Fibroblast of lung (primary cell): ENCODE measurements at regions not wholly inside any gene's neighbourhood (a gene's known extent, or its start where the extent isn't known, plus 50 kb on each side); places are given as distances from the start of the nearest gene placed in this dataset.

ENCODE experiments used
- DNase-seq, 2 donors: peaks; one replicate each; pipeline versions ENCODE4 v3.0.0 to v3.0.0-alpha.2; 2010; ENCODE audit warnings: low read depth in 2 of 2
- H2AFZ ChIP-seq: 2 replicates; pipeline ENCODE4 v1.5.1; 2012; ENCODE audit warnings: low read length, control low read depth, inconsistent platforms
- H3K27ac ChIP-seq: 2 replicates; pipeline ENCODE4 v1.5.1; 2011; ENCODE audit warnings: low read length, control low read depth; ENCODE audit not compliant: insufficient read depth
- H3K27me3 ChIP-seq: 2 replicates; pipeline ENCODE4 v1.5.1; 2011; ENCODE audit warnings: mild to moderate bottlenecking, low read length; ENCODE audit not compliant: control insufficient read depth, insufficient read depth
- H3K36me3 ChIP-seq: 2 replicates; pipeline ENCODE4 v1.5.1; 2011; ENCODE audit warnings: low read length; ENCODE audit not compliant: control insufficient read depth, insufficient read depth
- H3K4me1 ChIP-seq: 2 replicates; pipeline ENCODE4 v1.5.1; 2011; ENCODE audit warnings: low read length; ENCODE audit not compliant: control insufficient read depth, insufficient read depth; ENCODE audit errors: extremely low read depth
- H3K4me2 ChIP-seq: 2 replicates; pipeline ENCODE4 v1.5.1; 2011; ENCODE audit warnings: low read length, control low read depth; ENCODE audit not compliant: insufficient read depth; ENCODE audit errors: extremely low read depth
- H3K4me3 ChIP-seq, 4 experiments: fragments of 200-600 bp in 1 of 4; sonication (generic) in 1 of 4; replicated peaks in 1 of 4; 2 replicates each; pipeline ENCODE4 v1.5.1; 2011 to 2016; ENCODE audit warnings: low read length in 4 of 4, low read depth in 3 of 4, mild to moderate bottlenecking in 3 of 4, control low read depth in 2 of 4, inconsistent platforms in 1 of 4, mixed read lengths in 1 of 4; ENCODE audit not compliant: insufficient read depth in 1 of 4; ENCODE audit errors: control extremely low read depth in 1 of 4
- H3K79me2 ChIP-seq: 2 replicates; pipeline ENCODE4 v1.5.1; 2012; ENCODE audit warnings: mild to moderate bottlenecking, low read length, inconsistent platforms; ENCODE audit not compliant: control insufficient read depth, insufficient read depth
- H3K9ac ChIP-seq: 2 replicates; pipeline ENCODE4 v1.5.1; 2011; ENCODE audit warnings: mild to moderate bottlenecking, low read length, control low read depth; ENCODE audit not compliant: insufficient read depth
- H3K9me3 ChIP-seq: 2 replicates; pipeline ENCODE4 v1.5.1; 2012; ENCODE audit warnings: low read depth, low read length; ENCODE audit not compliant: control insufficient read depth, insufficient read depth
- H4K20me1 ChIP-seq: 2 replicates; pipeline ENCODE4 v1.5.1; 2011; ENCODE audit warnings: low read length; ENCODE audit not compliant: control insufficient read depth, insufficient read depth; ENCODE audit errors: extremely low read depth
- CTCF ChIP-seq, 2 donors: IDR thresholded peaks in 1 of 2; conservative IDR thresholded peaks in 1 of 2; 1 replicate in 1 of 2; 2 replicates in 1 of 2; pipeline ENCODE4 v1.5.1; 2011 to 2012; ENCODE audit warnings: low read length in 2 of 2, control low read depth in 1 of 2, inconsistent platforms in 1 of 2, low read depth in 1 of 2, mild to moderate bottlenecking in 1 of 2
- EZH2 ChIP-seq: IDR thresholded peaks from 2 replicates; pipeline ENCODE4 v1.5.1; 2012; ENCODE audit warnings: low read length, control low read depth, mild to moderate bottlenecking; ENCODE audit errors: missing control alignments

- no peak overlapping the region for H3K9ac ChIP-seq
- no peak overlapping the region for H2AFZ ChIP-seq
- H3K4me3 ChIP-seq: no peak overlapping the region
Observed at GRCh38 chr3:148158210-148158609, 539.5 kb upstream of the AGTR1 start.

GRCh38 chr3:148162132-148162531, 535.6 kb upstream of the AGTR1 start:
- Histone ChIP-seq H3K4me1 (no peaks in the 10 kb centered on the region), H2AFZ (no peak overlapping the region)
- TF ChIP-seq EZH2: no peak
- no peak for TF ChIP-seq CTCF (conservative IDR thresholded peaks at IDR 0.05 in 1 of 2, IDR thresholded peaks at IDR 0.05 in 1 of 2; ENCODE audit: low read depth in 1 of 2, low read length in 2 of 2)

More at GRCh38 chr3:148158210-148158609, 539.5 kb upstream of the AGTR1 start:
- Histone ChIP-seq H4K20me1 (no peaks in the 10 kb centered on the region), H3K9me3 (no peaks in the 10 kb centered on the region), H3K4me2 (no peak overlapping the region), H3K4me1 (no peaks in the 10 kb centered on the region), H3K36me3 (no peaks in the 10 kb centered on the region), H3K27ac (no peak overlapping the region), H3K27me3 (no peaks in the 10 kb centered on the region), H3K79me2 (no peaks in the 10 kb centered on the region)
- DNase-seq: peak; percentile 79 to 83
- TF ChIP-seq EZH2: no peak
- no peak for TF ChIP-seq CTCF (conservative IDR thresholded peaks at IDR 0.05 in 1 of 2, IDR thresholded peaks at IDR 0.05 in 1 of 2; ENCODE audit: low read depth in 1 of 2, low read length in 2 of 2)

GRCh38 chr3:148168347-148168746, 529.4 kb upstream of the AGTR1 start:
- Histone ChIP-seq H3K9me3 (no peaks in the 10 kb centered on the region), H3K36me3 (no peaks in the 10 kb centered on the region), H3K79me2 (no peaks in the 10 kb centered on the region), H3K27ac (no peak overlapping the region), H4K20me1 (no peaks in the 10 kb centered on the region), H3K4me2 (no peak overlapping the region), H3K9ac (no peak overlapping the region), H3K4me1 (no peaks in the 10 kb centered on the region), H3K4me3 (no peak overlapping the region), H3K27me3 (no peaks in the 10 kb centered on the region), H2AFZ (no peak overlapping the region)
- DNase-seq: no peak
- no peak for TF ChIP-seq CTCF (conservative IDR thresholded peaks at IDR 0.05 in 1 of 2, IDR thresholded peaks at IDR 0.05 in 1 of 2; ENCODE audit: low read depth in 1 of 2, low read length in 2 of 2)
- TF ChIP-seq EZH2: no peak

More at GRCh38 chr3:148162132-148162531, 535.6 kb upstream of the AGTR1 start:
- Histone ChIP-seq H3K9me3 (no peaks in the 10 kb centered on the region), H3K4me2 (no peak overlapping the region), H3K9ac (no peak overlapping the region), H3K4me3 (no peak overlapping the region), H4K20me1 (no peaks in the 10 kb centered on the region), H3K79me2 (no peaks in the 10 kb centered on the region), H3K27me3 (no peaks in the 10 kb centered on the region), H3K36me3 (no peaks in the 10 kb centered on the region), H3K27ac (no peak overlapping the region)
- DNase-seq: no peak
